HUDEP-2 (cell line): ENCODE measurements at regions not wholly inside any gene's neighbourhood (a gene's known extent, or its start where the extent isn't known, plus 50 kb on each side); places are given as distances from the start of the nearest gene placed in this dataset.

Experiments
- DNase-seq, 76 experiments: peaks; one replicate each; lab custom pipeline; 2025; ENCODE audit not compliant: unreplicated experiment in 76 of 76; lab: John Stamatoyannopoulos, UW

- DNase-seq = no peak
These were observed 52.2 kb downstream of the FAT3 start for GRCh38 chr11:92276773-92277172.

GRCh38 chr11:92277871-92278270 is 53.3 kb downstream of the FAT3 start:
- no peak for DNase-seq

- no peak for DNase-seq
These were observed 54.3 kb downstream of the FAT3 start for GRCh38 chr11:92278791-92279433.

DNA sequence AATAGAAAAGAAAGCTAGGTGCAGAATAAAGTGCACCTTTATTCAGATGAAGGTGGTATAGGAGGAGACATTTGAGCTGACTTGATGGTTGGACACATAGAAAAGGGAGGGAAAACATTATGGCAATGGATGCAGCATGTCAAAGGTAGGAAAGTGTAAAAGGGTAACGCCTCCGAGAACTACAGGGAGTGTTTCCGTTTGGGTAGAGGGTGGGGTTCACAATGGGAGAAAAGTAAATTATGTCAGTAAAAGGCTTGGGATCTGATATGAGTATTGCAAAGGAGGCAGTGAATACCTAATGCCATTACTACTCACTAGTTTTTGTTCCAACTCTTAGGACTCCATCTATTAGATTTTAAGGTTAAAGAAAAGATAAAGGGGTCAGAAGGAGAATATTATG is 59.5 kb downstream of the FAT3 start:
- no peak for DNase-seq

- DNase-seq = no peak
These were observed 59.9 kb downstream of the FAT3 start for GRCh38 chr11:92284558-92284957.

GRCh38 chr11:92285776-92286175 is 61.2 kb downstream of the FAT3 start:
- DNase-seq = no peak

DNA sequence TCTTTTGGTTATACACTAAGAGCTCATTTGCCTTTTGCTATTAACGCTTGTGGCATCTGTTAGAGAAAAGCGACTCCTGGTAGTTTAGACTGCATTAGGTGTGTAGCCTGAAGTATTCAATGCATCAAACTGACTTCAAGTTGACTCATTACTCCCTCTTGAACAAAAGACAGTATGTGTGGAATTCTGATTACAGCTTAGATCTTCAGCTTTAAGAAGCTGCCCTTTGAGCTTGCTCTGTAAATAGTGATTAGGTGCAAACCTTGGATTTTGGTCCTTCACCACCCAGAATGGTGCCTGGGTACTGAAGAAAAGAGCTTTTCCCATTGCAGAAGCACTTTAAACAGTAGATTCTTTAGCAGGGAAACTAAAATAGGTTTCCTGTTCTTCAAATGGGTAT is 62.1 kb downstream of the FAT3 start:
- DNase-seq = no peak

- no peak for DNase-seq
These were observed 70.8 kb downstream of the FAT3 start for GRCh38 chr11:92295175-92296137.

- no peak for DNase-seq
These were observed 71.5 kb downstream of the FAT3 start for GRCh38 chr11:92296138-92296515.

DNA sequence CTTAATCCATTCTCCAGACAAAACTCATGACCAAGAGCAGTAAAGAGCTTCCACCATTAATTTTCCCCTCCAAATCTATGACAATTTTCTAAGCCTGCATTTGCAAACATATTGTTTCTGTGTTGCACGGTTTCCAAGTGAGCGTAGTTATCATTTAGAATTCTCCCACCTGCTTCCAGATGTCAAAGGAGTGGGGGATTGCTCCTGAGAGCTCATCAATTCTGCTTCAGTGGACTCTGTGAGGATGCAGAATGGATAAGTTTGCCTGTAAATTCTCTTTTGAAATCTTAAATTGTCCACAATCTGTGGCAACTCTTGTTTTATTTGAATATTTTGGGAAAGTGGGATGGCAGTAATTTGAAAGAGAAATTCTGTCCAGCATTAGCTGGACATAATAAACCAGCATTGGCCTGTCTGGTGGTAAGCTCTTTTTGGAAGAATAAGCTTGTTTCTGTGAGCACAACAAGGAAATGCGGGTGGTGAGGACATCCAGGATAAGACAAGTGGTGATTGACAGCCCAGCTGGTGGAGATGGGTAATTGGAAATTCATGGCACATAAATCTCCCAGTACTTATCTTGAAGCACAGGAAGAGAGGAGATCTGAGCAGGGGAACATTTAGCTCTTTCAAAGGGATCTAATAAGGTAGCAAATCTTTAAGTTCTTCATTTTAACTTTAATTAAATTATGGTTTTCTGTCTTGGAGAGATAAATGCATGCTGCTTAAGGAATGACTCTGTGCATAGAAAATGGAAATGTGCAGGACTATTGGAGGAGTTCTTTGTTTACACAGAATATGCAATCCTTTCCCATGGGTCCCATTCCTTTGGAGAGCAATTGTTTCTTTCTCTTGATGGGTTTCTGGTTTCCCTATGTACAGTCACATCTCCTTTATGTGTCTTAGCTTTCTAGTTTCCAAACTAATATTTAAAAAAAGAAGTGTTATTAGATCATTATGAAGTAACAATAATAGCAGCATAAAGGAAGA is 73.2 kb downstream of the FAT3 start:
- DNase-seq = no peak

DNA sequence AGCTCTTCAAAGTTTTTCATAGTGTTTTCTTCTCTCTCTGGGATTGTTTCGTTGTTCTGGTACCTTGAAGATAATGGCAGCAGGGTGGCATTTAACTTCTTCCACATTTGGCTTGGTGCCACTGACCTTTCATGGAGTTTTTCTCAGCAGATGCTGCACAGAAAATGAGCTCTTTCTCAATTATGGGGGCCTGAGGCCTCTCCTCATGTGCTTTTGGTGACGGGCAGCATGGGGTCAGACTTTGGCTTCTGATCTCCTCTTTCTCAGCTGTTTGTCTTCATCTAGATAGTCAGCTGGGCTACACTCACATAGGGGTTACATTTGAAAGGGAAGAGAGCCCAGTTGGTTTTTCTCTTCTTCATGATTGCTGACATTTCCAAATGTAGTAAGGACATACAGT is 76.3 kb downstream of the FAT3 start:
- no peak for DNase-seq

- no peak for DNase-seq
These were observed 78.2 kb downstream of the FAT3 start for GRCh38 chr11:92302770-92303169.

DNA sequence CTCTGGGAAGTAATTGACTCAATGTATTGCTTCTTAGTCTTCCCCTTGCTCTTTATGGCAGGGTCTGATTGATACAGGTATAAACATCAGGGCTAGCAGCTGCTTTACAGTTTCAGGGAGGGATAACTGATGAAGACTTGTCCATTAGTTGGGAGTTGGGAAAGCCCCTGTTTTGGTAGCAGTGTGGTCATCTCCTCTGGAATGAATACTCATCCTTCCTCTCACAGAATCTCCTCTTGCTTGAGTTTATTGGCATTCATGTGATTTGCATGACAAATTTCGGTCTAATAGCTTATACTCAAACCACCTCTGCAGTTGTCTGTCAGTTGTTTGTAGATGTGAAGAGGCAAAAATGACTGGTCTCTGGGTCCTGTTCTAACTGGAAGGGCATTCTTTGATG is 79.7 kb downstream of the FAT3 start:
- DNase-seq = no peak

DNA sequence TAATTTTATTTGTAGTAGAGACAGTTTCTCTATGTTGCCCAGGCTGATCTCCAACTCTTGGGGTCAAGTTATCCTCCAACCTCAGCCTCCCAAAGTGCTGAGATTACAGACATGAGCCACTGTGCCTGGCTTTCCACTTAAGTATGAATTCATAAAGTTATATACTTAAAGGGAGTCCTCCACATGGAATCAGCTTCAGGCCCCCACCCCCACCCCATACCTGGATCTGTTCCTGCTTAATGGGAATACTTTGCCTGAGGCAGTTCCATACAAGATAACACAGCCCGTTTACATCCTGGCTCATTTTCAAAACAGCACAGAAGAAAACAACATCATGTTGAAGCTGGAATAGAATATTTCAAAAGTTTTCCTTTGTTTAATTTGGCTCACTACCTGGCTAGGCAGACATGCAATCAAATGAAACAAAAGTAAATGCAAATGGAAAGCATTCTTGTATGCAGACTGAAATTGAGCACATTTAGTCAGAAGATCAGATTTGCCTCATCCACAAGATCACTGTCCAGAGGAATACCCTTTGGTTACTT is 82.4 kb downstream of the FAT3 start:
- no peak for DNase-seq

GRCh38 chr11:92308366-92308765 is 83.7 kb downstream of the FAT3 start:
- no peak for DNase-seq

- no peak for DNase-seq
These were observed 87.2 kb downstream of the FAT3 start for GRCh38 chr11:92311616-92312449.

GRCh38 chr11:92313784-92314183 is 89.2 kb downstream of the FAT3 start:
- no peak for DNase-seq

- no peak for DNase-seq
These were observed 89.9 kb downstream of the FAT3 start for GRCh38 chr11:92314499-92314898.

- DNase-seq = no peak
These were observed 91.6 kb downstream of the FAT3 start for GRCh38 chr11:92316106-92316809.
